ENCODE measurements at regions not wholly inside any gene's neighbourhood (a gene's known extent, or its start where the extent isn't known, plus 50 kb on each side); places are given as distances from the start of the nearest gene placed in this dataset.
A peak's percentile ranks its signal among the peaks of the same experiment; 100 is the strongest.

DNA sequence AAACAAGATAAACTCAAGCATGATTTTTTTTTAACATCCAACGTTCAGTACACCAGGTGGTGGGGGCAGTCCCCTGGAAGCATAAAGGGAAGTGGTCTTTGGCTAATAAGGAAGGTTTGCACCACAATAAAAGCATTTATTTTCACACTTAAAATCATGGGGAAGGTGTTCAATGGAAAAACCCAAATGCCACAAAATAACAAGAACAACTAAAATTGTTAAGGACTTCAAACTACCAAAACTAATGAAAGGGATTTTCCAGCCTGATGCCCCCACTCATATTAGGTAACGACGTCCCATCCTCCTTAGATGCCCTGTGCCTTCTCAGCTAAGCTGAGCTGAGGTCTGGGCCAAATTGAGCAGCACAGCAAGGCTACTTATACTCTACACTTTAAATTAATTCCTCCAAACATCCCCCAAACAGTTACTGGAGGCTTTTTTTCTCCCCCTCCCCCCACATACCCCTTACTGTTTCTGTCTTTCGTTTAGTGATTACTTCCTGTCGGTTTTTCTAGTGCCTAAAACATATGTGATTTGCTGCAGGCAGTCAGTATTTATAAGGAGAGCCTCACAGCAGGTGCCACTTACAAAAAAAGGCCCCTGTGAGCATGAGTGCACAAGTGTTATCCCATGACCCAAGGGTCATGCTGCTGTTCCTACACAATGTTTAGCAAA lies 259.7 kb upstream of the ZNF608 start:
- TF ChIP-seq, protein P1, sequence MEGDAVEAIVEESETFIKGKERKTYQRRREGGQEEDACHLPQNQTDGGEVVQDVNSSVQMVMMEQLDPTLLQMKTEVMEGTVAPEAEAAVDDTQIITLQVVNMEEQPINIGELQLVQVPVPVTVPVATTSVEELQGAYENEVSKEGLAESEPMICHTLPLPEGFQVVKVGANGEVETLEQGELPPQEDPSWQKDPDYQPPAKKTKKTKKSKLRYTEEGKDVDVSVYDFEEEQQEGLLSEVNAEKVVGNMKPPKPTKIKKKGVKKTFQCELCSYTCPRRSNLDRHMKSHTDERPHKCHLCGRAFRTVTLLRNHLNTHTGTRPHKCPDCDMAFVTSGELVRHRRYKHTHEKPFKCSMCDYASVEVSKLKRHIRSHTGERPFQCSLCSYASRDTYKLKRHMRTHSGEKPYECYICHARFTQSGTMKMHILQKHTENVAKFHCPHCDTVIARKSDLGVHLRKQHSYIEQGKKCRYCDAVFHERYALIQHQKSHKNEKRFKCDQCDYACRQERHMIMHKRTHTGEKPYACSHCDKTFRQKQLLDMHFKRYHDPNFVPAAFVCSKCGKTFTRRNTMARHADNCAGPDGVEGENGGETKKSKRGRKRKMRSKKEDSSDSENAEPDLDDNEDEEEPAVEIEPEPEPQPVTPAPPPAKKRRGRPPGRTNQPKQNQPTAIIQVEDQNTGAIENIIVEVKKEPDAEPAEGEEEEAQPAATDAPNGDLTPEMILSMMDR (IDR thresholded peaks at IDR 0.05 in 2 of 3, conservative IDR thresholded peaks at IDR 0.05 in 1 of 3; ENCODE audit: control insufficient read depth in 2 of 3, extremely low read depth in 1 of 3, insufficient read depth in 1 of 3, low read depth in 3 of 3, low read length in 3 of 3), result no peak
- TF ChIP-seq, protein P2, sequence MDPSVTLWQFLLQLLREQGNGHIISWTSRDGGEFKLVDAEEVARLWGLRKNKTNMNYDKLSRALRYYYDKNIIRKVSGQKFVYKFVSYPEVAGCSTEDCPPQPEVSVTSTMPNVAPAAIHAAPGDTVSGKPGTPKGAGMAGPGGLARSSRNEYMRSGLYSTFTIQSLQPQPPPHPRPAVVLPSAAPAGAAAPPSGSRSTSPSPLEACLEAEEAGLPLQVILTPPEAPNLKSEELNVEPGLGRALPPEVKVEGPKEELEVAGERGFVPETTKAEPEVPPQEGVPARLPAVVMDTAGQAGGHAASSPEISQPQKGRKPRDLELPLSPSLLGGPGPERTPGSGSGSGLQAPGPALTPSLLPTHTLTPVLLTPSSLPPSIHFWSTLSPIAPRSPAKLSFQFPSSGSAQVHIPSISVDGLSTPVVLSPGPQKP (IDR thresholded peaks at IDR 0.05; ENCODE audit: low read depth, low read length), result no peak
- no peak for TF ChIP-seq SUZ12 (IDR thresholded peaks at IDR 0.05; ENCODE audit: unreplicated experiment)
- TF ChIP-seq POLR2A (IDR thresholded peaks at IDR 0.05; ENCODE audit: low read depth, low read length), result no peak
- peak; percentile 80; the same call in 1 of the 2 replicates for TF ChIP-seq CBX5 (IDR thresholded peaks at IDR 0.05; ENCODE audit: low read depth)
- peak; percentile 97 for TF ChIP-seq SPI1 (IDR thresholded peaks at IDR 0.05; ENCODE audit: borderline replicate concordance, insufficient read depth, low read depth, low read length)
- no peak for TF ChIP-seq EZH2 (IDR thresholded peaks at IDR 0.05; ENCODE audit: borderline replicate concordance, control insufficient read depth, low read depth, low read length)
- TF ChIP-seq ESRRA (IDR thresholded peaks at IDR 0.05; ENCODE audit: low read length), result no peak
- TF ChIP-seq SMC3 (IDR thresholded peaks at IDR 0.05; ENCODE audit: borderline replicate concordance, low read length), result no peak
- TF ChIP-seq TCF3 (IDR thresholded peaks at IDR 0.05; ENCODE audit: borderline replicate concordance, insufficient read depth, low read depth, low read length), result peak; percentile 76; the same call in 1 of the 2 replicates
- TF ChIP-seq CBX3 (IDR thresholded peaks at IDR 0.05; ENCODE audit: borderline replicate concordance, low read depth), result no peak
- peak; percentile 94 for TF ChIP-seq NFIC (IDR thresholded peaks at IDR 0.05; ENCODE audit: low read depth, low read length)

Data from GM12878 (cell line).